C4-2B (cell line): ENCODE measurements at regions not wholly inside any gene's neighbourhood (a gene's known extent, or its start where the extent isn't known, plus 50 kb on each side); places are given as distances from the start of the nearest gene placed in this dataset.

Source experiments
- CTCF ChIP-seq: fragments of 450-650 bp; conservative IDR thresholded peaks from 2 replicates; pipeline ENCODE4 v1.5.1; 2017; ENCODE audit warnings: mild to moderate bottlenecking
- ZFX ChIP-seq: fragments of 450-650 bp; IDR thresholded peaks from 2 replicates; pipeline ENCODE4 v1.6.1; 2017

- no peak for TF ChIP-seq CTCF
- no peak for TF ChIP-seq ZFX
These were observed 69.2 kb downstream of the PLXNA1 start for GRCh38 chr3:127052121-127052561.
